GM12878 (cell line): ENCODE measurements at regions not wholly inside any gene's neighbourhood (a gene's known extent, or its start where the extent isn't known, plus 50 kb on each side); places are given as distances from the start of the nearest gene placed in this dataset.

ENCODE experiments used
- ATAC-seq: fragments of 200-7000 bp; cut with Tn5 transposase; 3 replicates; pipeline ENCODE4 v1.9.1; 2020; ENCODE audit warnings: mild to moderate bottlenecking, moderate library complexity
- BruUV-seq: library from RNA; stranded (reverse); fragments of 400-500 nt; replicated peaks from 2 replicates; lab custom pipeline; 2021; lab: Mats Ljungman, UMichigan
- CTCF ChIA-PET: fragments of 300-600 bp; sonication (Branson Sonifier 250); formaldehyde crosslinking; extraction: SDS; loops from one replicate; lab custom pipeline; 2021; ENCODE audit warnings: inconsistent platforms; lab: Yijun Ruan, JAX
- POLR2A ChIA-PET: fragments of 350-600 bp; formaldehyde crosslinking; extraction: SDS; loops from one replicate; lab custom pipeline; 2021; ENCODE audit warnings: inconsistent platforms; lab: Charles Lee
- RAD21 ChIA-PET: fragments of 300-600 bp; sonication (Branson Sonifier 250); formaldehyde crosslinking; loops from one replicate; lab custom pipeline; 2023; ENCODE audit warnings: antibody characterized with exemption; ENCODE audit not compliant: unreplicated experiment; lab: Charles Lee
- SMC1A ChIA-PET: fragments of 300-600 bp; sonication (Branson Sonifier 250); formaldehyde crosslinking; loops from one replicate; lab custom pipeline; 2023; ENCODE audit not compliant: unreplicated experiment, uncharacterized antibody; lab: Charles Lee
- DNase-seq: peaks from one replicate; pipeline ENCODE4 v3.0.0-alpha.2; 2011; ENCODE audit warnings: low read depth, low spot score
- FAIRE-seq: peaks from 3 replicates; lab custom pipeline; 2011; peaks lifted over from hg19 to GRCh38; lab: Jason Lieb, UNC
- H2AFZ ChIP-seq: 2 replicates; pipeline ENCODE4 v1.6.0; 2011; ENCODE audit warnings: low read depth, low read length, control low read depth; ENCODE audit not compliant: control insufficient read depth
- H3K27ac ChIP-seq: 2 replicates; pipeline ENCODE4 v1.5.1; 2011; ENCODE audit warnings: control low read depth; ENCODE audit not compliant: control insufficient read depth, insufficient read depth
- H3K27me3 ChIP-seq, 2 experiments: replicated peaks in 1 of 2; 2 replicates each; pipeline versions ENCODE4 v1.6.0 to v1.6.1; 2011; ENCODE audit warnings: low read length in 1 of 2; ENCODE audit not compliant: control insufficient read depth in 2 of 2, insufficient read depth in 2 of 2
- H3K36me3 ChIP-seq, 2 experiments: 2 replicates each; pipeline ENCODE4 v1.5.1; 2011; ENCODE audit warnings: low read length in 1 of 2; ENCODE audit not compliant: control insufficient read depth in 2 of 2, insufficient read depth in 2 of 2
- H3K4me1 ChIP-seq: 2 replicates; pipeline ENCODE4 v1.6.1; 2011; ENCODE audit warnings: mild to moderate bottlenecking, low read length, moderate library complexity, mixed read lengths; ENCODE audit not compliant: control insufficient read depth, insufficient read depth
- H3K4me2 ChIP-seq: 2 replicates; pipeline ENCODE4 v1.6.0; 2011; ENCODE audit warnings: control low read depth; ENCODE audit not compliant: control insufficient read depth, insufficient read depth
- H3K4me3 ChIP-seq: fragments of 200-600 bp; sonication (generic); 2 replicates; pipeline ENCODE4 v1.5.1; 2016
- H3K79me2 ChIP-seq: 2 replicates; pipeline ENCODE4 v1.6.0; 2011; ENCODE audit warnings: low read length; ENCODE audit not compliant: control insufficient read depth, insufficient read depth
- H3K9ac ChIP-seq: 2 replicates; pipeline ENCODE4 v1.8.0; 2011; ENCODE audit warnings: low read length, control low read depth, mixed read lengths; ENCODE audit not compliant: control insufficient read depth, insufficient read depth
- H3K9me3 ChIP-seq: replicated peaks from 3 replicates; pipeline ENCODE4 v1.5.1; 2011; ENCODE audit warnings: mild to moderate bottlenecking, low read length; ENCODE audit not compliant: control insufficient read depth, insufficient read depth
- H4K20me1 ChIP-seq: 2 replicates; pipeline ENCODE4 v1.6.0; 2011; ENCODE audit not compliant: control insufficient read depth, insufficient read depth
- BMI1 ChIP-seq: fragments of 450-650 bp; IDR thresholded peaks from 2 replicates; pipeline ENCODE4 v1.6.1; 2016; ENCODE audit warnings: mild to moderate bottlenecking, moderate library complexity, borderline replicate concordance
- ELK1 ChIP-seq: IDR thresholded peaks from 2 replicates; pipeline ENCODE4 v1.6.1; 2012; ENCODE audit warnings: low read depth, low read length, improper control_type of control experiment
- FOXM1 ChIP-seq: IDR thresholded peaks from 2 replicates; pipeline ENCODE4 v1.6.1; 2012; ENCODE audit warnings: low read depth, mild to moderate bottlenecking, inconsistent platforms, low read length, moderate library complexity
- HSF1 ChIP-seq: fragments of 150-350 bp; IDR thresholded peaks from 2 replicates; pipeline ENCODE4 v1.6.1; 2014; ENCODE audit warnings: mild to moderate bottlenecking, low read depth, low read length
- KLF5 ChIP-seq: fragments of 450-650 bp; IDR thresholded peaks from 2 replicates; pipeline ENCODE4 v1.6.1; 2014; ENCODE audit warnings: mild to moderate bottlenecking; ENCODE audit not compliant: partially characterized antibody
- MEF2B ChIP-seq: fragments of 450-650 bp; IDR thresholded peaks from 2 replicates; pipeline ENCODE4 v1.6.1; 2018; ENCODE audit warnings: mild to moderate bottlenecking, moderate library complexity; ENCODE audit not compliant: partially characterized antibody, poor library complexity, severe bottlenecking
- MXI1 ChIP-seq: fragments of 150-350 bp; IDR thresholded peaks from 2 replicates; pipeline ENCODE4 v1.6.1; 2011; ENCODE audit warnings: low read depth, mild to moderate bottlenecking, inconsistent platforms, low read length, improper control_type of control experiment
- PML ChIP-seq: IDR thresholded peaks from 2 replicates; pipeline ENCODE4 v1.6.1; 2012; ENCODE audit warnings: low read length, inconsistent platforms
- POLR2AphosphoS5 ChIP-seq: IDR thresholded peaks from 2 replicates; pipeline ENCODE4 v1.6.1; 2011; ENCODE audit warnings: mild to moderate bottlenecking, low read length, inconsistent platforms
- SIN3A ChIP-seq: IDR thresholded peaks from 2 replicates; pipeline ENCODE4 v1.6.1; 2012; ENCODE audit warnings: low read depth, low read length, improper control_type of control experiment
- STAT1 ChIP-seq: fragments of 450-650 bp; conservative IDR thresholded peaks from 2 replicates; pipeline ENCODE4 v1.6.1; 2014; ENCODE audit warnings: antibody characterized with exemption, mild to moderate bottlenecking
- WGBS: methylation state at CpG from one replicate; pipeline ENCODE4 v1.1.6; 2016; ENCODE audit warnings: low lambda C conversion rate; ENCODE audit not compliant: insufficient replicate concordance, insufficient coverage; ENCODE audit errors: missing lambda C conversion rate; 5-methylcytosine and 5-hydroxymethylcytosine counted together
- in situ Hi-C: fragments of 300-500 bp; cut with MboI; formaldehyde crosslinking; loops from 9 replicates; pipeline ENCODE4 v1.14.3; 2018; ENCODE audit warnings: mixed read lengths
- intact Hi-C: fragments of 100-400 bp; cut with micrococcal nuclease; formaldehyde crosslinking; loops from one replicate; pipeline ENCODE4 v1.14.2; 2022; ENCODE audit not compliant: unreplicated experiment

DNA sequence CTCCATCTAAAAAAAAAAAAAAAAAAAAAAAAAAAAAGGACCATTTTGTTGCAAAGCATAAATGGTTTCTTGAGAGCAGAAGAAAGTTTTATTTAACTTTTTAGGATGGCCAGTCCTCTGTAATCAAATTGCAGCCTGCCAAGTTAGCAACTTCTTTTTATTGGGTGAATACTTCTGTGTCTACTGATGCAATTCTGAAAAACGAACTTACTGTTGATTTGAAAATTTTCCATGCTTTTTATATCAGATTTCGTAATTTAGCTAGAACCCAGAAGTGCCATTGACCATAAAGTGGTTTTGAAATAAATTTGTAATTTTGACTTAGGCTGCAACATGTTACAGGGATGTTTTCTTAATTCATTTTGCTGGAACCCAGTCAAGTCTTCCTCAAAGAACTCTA lies 269.1 kb upstream of the ACTBL2 start:
- in situ Hi-C loops (no loop called here), intact Hi-C loops (no loop called here)
- Histone ChIP-seq H3K4me2 (no peak overlapping the region), H3K9me3 (no peaks in the 10 kb centered on the region), H3K36me3 (no peaks in the 10 kb centered on the region), H3K9ac (no peak overlapping the region), H3K27ac (no peak overlapping the region), H3K4me3 (no peak overlapping the region), H2AFZ (no peak overlapping the region), H3K79me2 (no peaks in the 10 kb centered on the region), H3K4me1 (no peaks in the 10 kb centered on the region), H4K20me1 (no peaks in the 10 kb centered on the region), H3K27me3 (no peaks in the 10 kb centered on the region; a peak in 1 of 4 replicates)
- 0% methylated on average over 2 of the region's 2 CpGs for WGBS
- DNase-seq (no peak), ATAC-seq (no peak), FAIRE-seq (no peak)
- SMC1A ChIA-PET = interaction anchor here (1.0 kb wide), 1 partner anchor 26 kb away, joined by 3 read pairs; no protein-coding TSS in a partner anchor
- POLR2A ChIA-PET = interaction anchor here (0.8 kb wide), 1 partner anchor 355 kb away, joined by 7 read pairs; no protein-coding TSS in a partner anchor
- no TSS peak for BruUV-seq
- RAD21 ChIA-PET = no interaction called here
- CTCF ChIA-PET = no interaction called here
- TF ChIP-seq HSF1 = no peak
- no peak for TF ChIP-seq MEF2B

DNA sequence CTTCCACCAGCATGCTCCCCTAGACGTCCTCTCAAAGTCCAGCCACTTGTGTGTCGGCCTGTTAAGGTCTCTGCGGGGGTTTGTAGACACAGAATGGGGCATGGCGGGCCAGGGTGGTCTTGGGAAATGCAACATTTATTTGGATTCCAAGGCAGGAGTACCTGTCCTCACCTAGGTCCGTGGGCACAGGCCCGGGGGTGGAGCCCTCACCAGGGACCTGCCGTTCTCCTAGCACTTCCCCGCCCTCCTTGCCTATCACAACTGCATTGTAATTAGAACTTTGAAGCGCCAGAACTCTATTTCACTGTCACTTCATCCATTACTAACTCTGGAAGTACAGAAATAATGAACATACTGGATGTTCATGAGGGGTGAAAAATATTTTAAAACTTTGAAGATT lies 268.3 kb upstream of the ACTBL2 start:
- H3K4me3 ChIP-seq = no peak overlapping the region
- ATAC-seq (no peak), DNase-seq (no peak), FAIRE-seq (no peak)
- SMC1A ChIA-PET = no interaction called here
- intact Hi-C loops (no loop called here), in situ Hi-C loops (no loop called here)
- no peaks in the 10 kb centered on the region; a peak in 2 of 4 replicates for H3K27me3 ChIP-seq
- H3K4me1 ChIP-seq = no peaks in the 10 kb centered on the region
- POLR2A ChIA-PET = no interaction called here
- no peaks in the 10 kb centered on the region for H4K20me1 ChIP-seq
- TF ChIP-seq POLR2AphosphoS5 = no peak
- no peak for TF ChIP-seq ELK1
- TF ChIP-seq BMI1 = no peak
- TF ChIP-seq PML = no peak
- no peak for TF ChIP-seq STAT1
- no peak for TF ChIP-seq MXI1
- TF ChIP-seq SIN3A = no peak
- no peak for TF ChIP-seq KLF5
- TF ChIP-seq FOXM1 = no peak
- H3K79me2 ChIP-seq = no peaks in the 10 kb centered on the region
- H3K4me2 ChIP-seq = no peak overlapping the region
- CTCF ChIA-PET = no interaction called here
- H2AFZ ChIP-seq = no peak overlapping the region
- WGBS = 40% methylated on average over 9 of the region's 9 CpGs
- H3K27ac ChIP-seq = no peak overlapping the region
- no TSS peak for BruUV-seq
- H3K9ac ChIP-seq = no peak overlapping the region
- no peaks in the 10 kb centered on the region for H3K9me3 ChIP-seq
- H3K36me3 ChIP-seq = no peaks in the 10 kb centered on the region
- RAD21 ChIA-PET = no interaction called here
